ENCODE measurements at regions not wholly inside any gene's neighbourhood (a gene's known extent, or its start where the extent isn't known, plus 50 kb on each side); places are given as distances from the start of the nearest gene placed in this dataset.
A peak's percentile ranks its signal among the peaks of the same experiment; 100 is the strongest.
"Not testable (repeated sequence)": the region's sequence is repeated elsewhere in the genome, so short reads cannot be mapped to it uniquely, and the experiment has no call there.

DNA sequence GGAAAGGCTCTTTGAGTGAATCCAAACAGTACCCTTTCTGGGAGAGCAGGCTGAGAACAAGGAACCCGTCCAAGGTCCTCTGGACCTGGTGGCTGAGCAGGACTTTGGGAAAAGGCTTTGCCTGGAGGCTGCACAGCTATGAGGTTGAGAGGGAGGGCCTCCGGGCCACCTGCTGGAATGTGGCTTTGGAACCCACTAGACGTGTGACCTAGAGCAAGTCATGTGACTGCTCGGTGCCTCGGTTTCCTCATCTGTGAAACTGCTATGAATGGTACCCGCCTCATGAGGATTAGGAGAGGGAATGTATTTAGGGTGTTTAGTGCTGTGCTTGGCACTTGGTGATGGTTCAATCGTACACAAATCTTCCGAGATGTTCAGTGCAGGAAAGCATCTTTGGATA is 50.4 kb downstream of the HAPSTR1 start:
- no peak for DNase-seq

GRCh38 chr16:9144106-9144505 is 52.7 kb downstream of the HAPSTR1 start:
- no peak for DNase-seq

DNA sequence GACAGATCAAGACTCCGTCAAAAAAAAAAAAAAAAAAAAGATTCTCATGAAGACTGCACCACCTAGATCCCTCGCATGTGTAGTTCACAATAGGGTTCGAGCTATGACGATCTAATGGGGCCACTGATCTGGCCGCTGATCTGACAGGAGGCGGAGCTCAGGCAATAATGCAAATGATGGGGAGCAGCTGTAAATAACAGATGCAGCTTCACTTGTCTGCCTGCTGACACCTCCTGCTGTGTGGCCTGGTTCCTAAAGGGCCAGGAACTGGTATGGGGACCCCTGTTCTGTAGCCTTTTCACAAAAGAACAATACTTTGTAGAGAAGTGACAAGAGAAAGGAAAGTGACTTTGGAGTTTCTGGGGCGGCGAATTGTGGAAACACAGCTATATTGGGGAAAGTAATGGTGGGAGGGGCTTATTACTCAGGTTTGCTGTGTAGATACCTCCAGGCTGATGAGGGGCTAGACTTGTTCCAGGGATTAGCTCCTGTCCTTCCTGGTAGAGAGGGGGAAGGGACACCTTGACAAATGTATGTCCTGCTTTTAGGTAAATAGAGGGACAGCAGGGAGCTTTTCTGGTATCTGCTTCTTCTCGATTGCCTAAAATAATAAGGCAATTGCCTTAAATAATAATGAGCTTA is 57.1 kb downstream of the HAPSTR1 start:
- peak in 1 of 2 experiments; percentile 19 for DNase-seq

GRCh38 chr16:9151074-9151473 is 59.6 kb downstream of the HAPSTR1 start:
- no peak for DNase-seq

DNA sequence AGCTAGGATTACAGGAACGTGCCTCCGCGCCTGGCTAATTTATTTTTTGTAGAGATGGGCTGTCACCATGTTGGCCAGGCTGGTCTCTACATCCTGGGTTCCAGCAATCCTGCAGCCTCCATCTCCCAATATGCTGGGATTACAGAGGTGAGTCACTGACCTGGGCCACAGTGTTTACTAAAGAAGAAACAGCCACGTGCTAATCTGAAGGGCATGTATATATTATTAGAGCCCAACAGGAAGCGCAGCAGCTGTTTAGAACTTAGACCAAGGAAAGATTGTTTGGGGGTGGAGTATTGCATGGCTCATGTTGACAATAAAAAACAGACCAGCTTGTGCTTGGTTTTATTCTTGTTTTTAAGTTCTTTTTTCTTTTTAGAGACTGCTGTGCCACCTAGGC is 60.2 kb downstream of the HAPSTR1 start:
- DNase-seq: no peak

- DNase-seq: no peak
Observed at GRCh38 chr16:9152649-9153501, 61.4 kb downstream of the HAPSTR1 start.

DNA sequence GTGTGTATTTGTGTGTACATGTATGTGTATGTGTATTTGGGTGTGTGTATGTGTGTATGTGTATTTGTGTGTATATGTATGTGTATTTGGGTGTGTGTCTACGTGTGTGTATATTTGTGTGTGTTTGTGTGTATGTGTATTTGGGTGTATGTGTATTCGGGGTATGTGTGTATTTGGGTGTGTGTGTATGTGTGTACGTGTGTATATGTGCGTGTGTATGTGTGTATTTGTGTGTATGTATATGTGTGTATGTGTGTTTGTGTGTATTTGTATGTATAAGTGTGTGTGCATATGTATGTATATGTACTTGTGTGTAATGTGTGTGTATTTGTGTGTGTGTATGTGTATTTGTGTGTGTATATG is 62.0 kb downstream of the HAPSTR1 start:
- no peak for DNase-seq

DNA sequence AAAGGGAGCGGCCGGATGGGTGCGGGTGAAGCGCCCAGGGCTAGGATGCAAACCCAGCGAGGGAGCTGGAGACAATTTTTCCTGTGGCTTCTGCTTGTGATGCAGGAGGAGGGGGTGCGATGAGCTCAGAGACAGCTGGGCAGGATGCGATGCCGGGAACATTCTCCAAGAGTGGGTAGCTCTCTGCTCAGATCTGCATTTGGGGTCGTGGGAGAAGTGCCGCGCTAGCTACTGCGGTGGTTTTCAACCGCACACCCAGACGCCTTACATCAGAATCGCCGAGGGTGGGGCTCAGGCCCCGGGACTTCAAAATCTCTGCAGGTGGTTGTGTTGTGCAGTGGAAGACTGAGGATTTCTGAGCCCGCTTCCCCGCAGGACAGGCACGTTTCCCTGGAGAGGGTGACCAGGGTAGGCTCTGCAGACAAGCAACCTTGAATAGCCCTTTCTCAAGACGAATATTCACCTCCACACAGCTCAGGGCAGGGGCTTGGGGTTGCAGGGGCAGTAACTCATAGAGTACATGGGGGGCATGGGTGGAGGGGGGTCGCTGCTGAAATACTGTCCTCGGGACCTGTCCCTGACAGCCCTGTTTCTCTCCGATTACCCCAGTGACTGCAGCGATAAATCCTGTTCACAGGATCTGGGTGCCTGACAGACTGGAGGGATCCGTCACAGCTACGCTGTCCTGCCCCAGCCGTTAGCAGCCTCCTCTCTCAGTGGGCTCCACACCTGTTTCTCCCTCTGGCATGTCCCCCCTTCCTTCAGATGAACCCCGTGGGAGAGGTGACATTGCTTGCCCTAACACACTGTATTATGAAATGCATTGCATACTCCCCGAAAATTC is 63.3 kb downstream of the HAPSTR1 start:
- no peak for DNase-seq

- no peak for DNase-seq
Observed at GRCh38 chr16:9155871-9156270, 64.4 kb downstream of the HAPSTR1 start.

- peak in 1 of 2 experiments; percentile 68 for DNase-seq
Observed at GRCh38 chr16:9159839-9160550, 68.6 kb downstream of the HAPSTR1 start.

GRCh38 chr16:9160551-9160911 is 69.1 kb downstream of the HAPSTR1 start:
- no peak for DNase-seq

GRCh38 chr16:9165681-9166080 is 74.2 kb downstream of the HAPSTR1 start:
- no peak for DNase-seq

- DNase-seq: not testable (repeated sequence)
Observed at GRCh38 chr16:9166326-9166993, 75.0 kb downstream of the HAPSTR1 start.

GRCh38 chr16:9169094-9169493 is 77.7 kb downstream of the HAPSTR1 start:
- no peak for DNase-seq

DNA sequence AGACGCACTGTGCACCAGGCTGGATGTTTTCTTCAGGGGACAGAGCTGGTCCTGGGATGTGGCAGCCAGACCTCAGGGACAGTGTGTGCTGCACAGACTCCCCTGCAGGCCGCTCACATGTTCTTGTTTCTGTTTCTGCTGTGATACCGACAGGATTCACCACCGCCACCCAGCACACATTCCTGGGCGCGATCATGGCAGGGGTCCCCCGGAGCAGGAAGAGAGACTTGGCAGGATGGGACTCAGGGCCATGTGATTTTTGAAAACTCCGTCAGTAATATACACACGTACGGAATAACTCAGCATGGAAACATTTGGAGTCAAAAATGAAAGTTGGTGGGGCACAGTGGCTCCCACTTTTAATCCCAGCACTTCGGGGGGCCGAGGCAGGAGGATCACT is 79.0 kb downstream of the HAPSTR1 start:
- DNase-seq: no peak

- no peak for DNase-seq
Observed at GRCh38 chr16:9176547-9177418, 85.3 kb downstream of the HAPSTR1 start.

GRCh38 chr16:9177861-9178260 is 86.4 kb downstream of the HAPSTR1 start:
- no peak for DNase-seq

DNA sequence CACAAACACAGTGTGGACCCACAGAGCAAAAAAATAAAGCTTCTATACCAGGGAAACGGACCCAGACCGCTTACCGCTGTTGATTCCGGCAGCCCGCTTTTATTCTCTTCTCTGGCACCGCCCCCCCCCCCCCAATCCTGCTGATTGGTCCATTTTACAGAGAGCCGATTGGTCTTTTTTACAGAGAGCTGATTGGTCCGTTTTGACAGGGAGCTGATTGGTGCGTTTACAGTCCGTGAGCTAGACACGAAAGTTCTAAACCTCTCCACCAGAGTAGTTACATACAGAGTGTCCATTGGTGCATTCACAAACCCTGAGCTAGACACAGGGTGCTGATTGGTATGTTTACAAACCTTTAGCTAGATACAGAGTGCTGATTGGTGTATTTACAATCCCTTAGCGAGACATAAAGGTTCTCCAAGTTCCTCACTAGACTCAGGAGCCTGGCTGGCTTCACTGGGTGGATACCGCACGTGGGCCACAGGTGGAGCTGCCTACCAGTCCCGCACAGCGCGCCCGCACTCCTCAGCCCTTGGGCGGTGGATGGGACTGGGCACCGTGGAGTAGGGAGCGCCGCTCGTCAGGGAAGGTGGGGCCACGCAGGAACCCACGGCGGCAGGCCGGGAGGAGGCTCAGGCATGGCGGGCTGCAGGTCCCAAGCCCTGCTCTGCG is 92.4 kb downstream of the HAPSTR1 start:
- DNase-seq: no peak

DNA sequence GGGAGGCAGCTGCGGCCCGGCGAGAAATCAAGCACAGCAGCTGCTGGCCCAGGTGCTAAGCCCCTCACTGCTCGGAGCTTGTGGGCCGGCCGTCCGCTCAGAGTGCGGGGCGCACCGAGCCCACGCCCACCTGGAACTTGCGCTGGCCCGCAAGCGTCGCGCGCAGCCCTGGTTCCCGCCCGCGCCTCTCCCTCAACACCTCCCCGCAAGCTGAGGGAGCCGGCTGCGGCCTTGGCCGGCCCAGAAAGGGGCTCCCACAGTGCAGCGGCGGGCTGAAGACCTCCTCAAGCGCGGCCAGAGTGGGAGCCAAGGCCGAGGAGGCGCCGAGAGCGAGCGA is 92.9 kb downstream of the HAPSTR1 start:
- no peak for DNase-seq

DNA sequence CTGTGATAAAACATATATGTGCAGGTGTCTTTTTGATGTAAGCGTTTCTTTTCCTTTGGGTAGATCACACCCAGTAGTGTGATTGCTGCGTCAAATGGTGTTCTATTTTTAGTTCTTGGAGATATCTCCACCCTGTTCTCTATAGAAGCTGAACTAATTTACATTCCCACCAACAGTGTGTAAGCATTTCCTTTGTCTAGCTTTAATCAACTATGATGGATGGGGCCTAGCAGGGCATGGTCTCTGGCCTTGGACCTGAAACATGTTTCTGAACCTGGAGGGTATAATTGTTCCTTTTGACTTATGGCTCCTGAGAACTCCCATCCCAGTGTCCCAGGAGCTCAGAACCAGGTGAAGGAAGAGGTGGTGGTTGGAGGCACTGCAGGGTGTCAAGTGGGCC is 93.9 kb downstream of the HAPSTR1 start:
- no peak for DNase-seq

- DNase-seq: no peak
Observed at GRCh38 chr16:9186061-9186460, 94.6 kb downstream of the HAPSTR1 start.

Data from NCI-H526 (cell line).